Activated CD4-positive, alpha-beta T cell treated with anti-CD3 and anti-CD28 coated beads, Interleukin-2, amount 10 ng/mL, durations not matched to agents 24 days and 14 days (primary cell): ENCODE measurements at regions not wholly inside any gene's neighbourhood (a gene's known extent, or its start where the extent isn't known, plus 50 kb on each side); places are given as distances from the start of the nearest gene placed in this dataset.

Source experiments
- DNase-seq: peaks from one replicate; pipeline ENCODE4 v3.0.0; 2022
- H3K27ac Mint-ChIP-seq: one replicate; pipeline ENCODE4 v1.8.0; 2022; ENCODE audit warnings: mild to moderate bottlenecking, mixed read lengths
- H3K27me3 Mint-ChIP-seq: one replicate; pipeline ENCODE4 v1.8.0; 2022; ENCODE audit warnings: mixed read lengths
- H3K36me3 Mint-ChIP-seq: one replicate; pipeline ENCODE4 v1.8.0; 2022; ENCODE audit warnings: low read depth, mild to moderate bottlenecking, mixed read lengths
- H3K4me1 Mint-ChIP-seq: one replicate; pipeline ENCODE4 v1.8.0; 2021; ENCODE audit warnings: mixed read lengths
- H3K4me3 Mint-ChIP-seq: one replicate; pipeline ENCODE4 v1.8.0; 2022; ENCODE audit warnings: mild to moderate bottlenecking, moderate library complexity, mixed read lengths
- H3K9me3 Mint-ChIP-seq: one replicate; pipeline ENCODE4 v1.8.0; 2021; ENCODE audit warnings: mixed read lengths
- intact Hi-C: fragments of 100-400 bp; cut with micrococcal nuclease; formaldehyde crosslinking; loops from one replicate; pipeline ENCODE4 v1.15.1; 2023

GRCh38 chr6:23003671-23004467 lies 434.5 kb downstream of the HDGFL1 start:
- no peak overlapping the region for H3K4me3 Mint-ChIP-seq
- no peaks in the 10 kb centered on the region for H3K36me3 Mint-ChIP-seq
- DNase-seq, result no peak
- no peak overlapping the region for H3K27ac Mint-ChIP-seq
- H3K4me1 Mint-ChIP-seq, result no peaks in the 10 kb centered on the region
- H3K27me3 Mint-ChIP-seq, result no peaks in the 10 kb centered on the region
- H3K9me3 Mint-ChIP-seq, result peaks cover 4% of the 10 kb centered on the region
- intact Hi-C loops, result no loop called here

- Mint-ChIP-seq H3K9me3 (no peaks in the 10 kb centered on the region), H3K27ac (no peak overlapping the region), H3K27me3 (no peaks in the 10 kb centered on the region), H3K4me3 (no peak overlapping the region), H3K36me3 (no peaks in the 10 kb centered on the region), H3K4me1 (no peaks in the 10 kb centered on the region)
- intact Hi-C loops, result no loop called here
- DNase-seq, result no peak
Observed at GRCh38 chr6:23006656-23007055, 437.3 kb downstream of the HDGFL1 start.

- Mint-ChIP-seq H3K27ac (no peak overlapping the region), H3K4me3 (no peak overlapping the region), H3K27me3 (no peaks in the 10 kb centered on the region), H3K9me3 (no peaks in the 10 kb centered on the region), H3K4me1 (no peaks in the 10 kb centered on the region), H3K36me3 (no peaks in the 10 kb centered on the region)
- intact Hi-C loops, result no loop called here
- DNase-seq, result no peak
Observed at GRCh38 chr6:23011615-23012014, 442.2 kb downstream of the HDGFL1 start.

DNA sequence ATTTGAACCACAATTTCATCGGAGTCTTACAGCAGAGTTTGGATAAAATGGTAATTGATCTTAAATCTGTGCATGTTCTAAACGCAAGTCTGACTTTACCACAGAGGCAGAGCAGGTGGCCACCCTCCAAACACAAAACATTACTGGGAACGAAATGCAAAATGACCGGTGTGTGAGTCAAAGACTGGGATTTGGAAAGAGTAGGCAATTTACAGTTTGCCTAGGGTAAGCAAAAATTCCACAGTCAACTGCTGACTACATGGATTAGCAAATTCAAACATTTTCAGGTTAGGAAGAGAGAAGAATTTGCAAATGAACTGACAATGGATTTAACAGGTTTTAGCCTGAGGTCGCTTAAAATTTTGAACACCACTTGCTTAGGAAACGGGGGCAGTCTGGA lies 444.4 kb downstream of the HDGFL1 start:
- Mint-ChIP-seq H3K9me3 (no peaks in the 10 kb centered on the region), H3K4me1 (no peaks in the 10 kb centered on the region), H3K27ac (no peak overlapping the region), H3K27me3 (no peaks in the 10 kb centered on the region), H3K4me3 (no peak overlapping the region), H3K36me3 (no peaks in the 10 kb centered on the region)
- intact Hi-C loops, result no loop called here
- DNase-seq, result no peak

- no peaks in the 10 kb centered on the region for H3K27me3 Mint-ChIP-seq
- H3K4me3 Mint-ChIP-seq, result no peak overlapping the region
- no peaks in the 10 kb centered on the region for H3K4me1 Mint-ChIP-seq
- no peak for DNase-seq
- no peak overlapping the region for H3K27ac Mint-ChIP-seq
- intact Hi-C loops, result no loop called here
- H3K36me3 Mint-ChIP-seq, result no peaks in the 10 kb centered on the region
- no peaks in the 10 kb centered on the region for H3K9me3 Mint-ChIP-seq
Observed at GRCh38 chr6:23016696-23017095, 447.3 kb downstream of the HDGFL1 start.

DNA sequence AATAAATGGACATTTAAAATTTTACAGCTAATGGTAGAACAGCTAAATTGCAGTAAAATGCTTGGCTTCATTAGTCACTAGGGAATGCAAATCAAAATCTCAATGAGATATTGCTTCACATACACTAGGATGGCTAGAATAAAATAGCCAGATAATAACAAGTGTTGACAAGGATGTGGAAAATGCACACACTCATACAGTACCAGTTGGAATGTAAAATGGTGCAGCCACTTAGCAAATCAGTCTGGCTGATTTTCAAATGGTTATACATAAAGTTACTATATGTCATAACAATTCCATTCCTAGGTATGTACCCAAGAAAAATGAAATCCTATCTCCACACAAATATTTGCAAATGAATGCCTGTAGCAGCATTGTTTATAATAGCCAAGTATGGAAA lies 452.1 kb downstream of the HDGFL1 start:
- Mint-ChIP-seq H3K4me1 (no peaks in the 10 kb centered on the region), H3K36me3 (no peaks in the 10 kb centered on the region), H3K27me3 (no peaks in the 10 kb centered on the region), H3K9me3 (no peaks in the 10 kb centered on the region), H3K4me3 (no peak overlapping the region), H3K27ac (no peak overlapping the region)
- intact Hi-C loops, result no loop called here
- no peak for DNase-seq

GRCh38 chr6:23027281-23027680 lies 457.9 kb downstream of the HDGFL1 start:
- no peak for DNase-seq
- no peaks in the 10 kb centered on the region for H3K4me1 Mint-ChIP-seq
- H3K4me3 Mint-ChIP-seq, result no peak overlapping the region
- H3K9me3 Mint-ChIP-seq, result no peaks in the 10 kb centered on the region
- no peak overlapping the region for H3K27ac Mint-ChIP-seq
- intact Hi-C loops, result no loop called here
- no peaks in the 10 kb centered on the region for H3K27me3 Mint-ChIP-seq
- no peaks in the 10 kb centered on the region for H3K36me3 Mint-ChIP-seq

GRCh38 chr6:23031986-23032385 lies 462.6 kb downstream of the HDGFL1 start:
- no peak overlapping the region for H3K4me3 Mint-ChIP-seq
- H3K36me3 Mint-ChIP-seq, result no peaks in the 10 kb centered on the region
- no peak overlapping the region for H3K27ac Mint-ChIP-seq
- intact Hi-C loops, result no loop called here
- no peaks in the 10 kb centered on the region for H3K4me1 Mint-ChIP-seq
- no peaks in the 10 kb centered on the region for H3K27me3 Mint-ChIP-seq
- DNase-seq, result no peak
- no peaks in the 10 kb centered on the region for H3K9me3 Mint-ChIP-seq

GRCh38 chr6:23034926-23035325 lies 465.6 kb downstream of the HDGFL1 start:
- intact Hi-C loops, result no loop called here
- Mint-ChIP-seq H3K36me3 (no peaks in the 10 kb centered on the region), H3K9me3 (no peaks in the 10 kb centered on the region), H3K27ac (no peak overlapping the region), H3K4me1 (no peaks in the 10 kb centered on the region), H3K4me3 (no peak overlapping the region), H3K27me3 (no peaks in the 10 kb centered on the region)
- no peak for DNase-seq

DNA sequence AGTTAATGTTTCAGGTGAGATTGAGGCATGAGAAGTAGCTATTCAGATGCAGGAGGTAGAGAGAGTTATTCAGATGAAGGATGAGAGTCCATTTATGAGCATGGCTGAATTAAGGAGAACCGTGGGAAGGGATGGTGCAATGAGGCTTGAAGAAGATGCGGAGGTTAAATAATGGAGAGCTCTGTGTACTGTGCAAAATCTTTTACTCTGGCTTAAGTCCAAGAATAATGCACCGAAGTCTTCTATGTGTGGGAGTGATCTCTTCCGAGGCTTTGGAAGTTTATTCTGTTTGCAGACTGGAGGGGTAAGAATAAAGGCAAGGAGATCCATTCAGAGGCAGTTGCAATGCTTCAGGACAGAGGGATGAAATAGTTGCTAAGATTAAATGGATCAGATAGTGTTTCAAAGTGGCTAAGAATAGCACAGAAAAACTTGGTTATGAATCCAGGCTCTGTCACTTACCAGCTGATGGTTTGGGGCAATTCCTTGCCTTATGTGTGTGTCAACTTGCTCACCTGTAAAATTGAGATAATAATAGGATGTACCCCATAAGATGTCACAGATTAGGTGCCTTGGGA lies 467.1 kb downstream of the HDGFL1 start:
- no peak overlapping the region for H3K27ac Mint-ChIP-seq
- no peaks in the 10 kb centered on the region for H3K4me1 Mint-ChIP-seq
- no peak for DNase-seq

DNA sequence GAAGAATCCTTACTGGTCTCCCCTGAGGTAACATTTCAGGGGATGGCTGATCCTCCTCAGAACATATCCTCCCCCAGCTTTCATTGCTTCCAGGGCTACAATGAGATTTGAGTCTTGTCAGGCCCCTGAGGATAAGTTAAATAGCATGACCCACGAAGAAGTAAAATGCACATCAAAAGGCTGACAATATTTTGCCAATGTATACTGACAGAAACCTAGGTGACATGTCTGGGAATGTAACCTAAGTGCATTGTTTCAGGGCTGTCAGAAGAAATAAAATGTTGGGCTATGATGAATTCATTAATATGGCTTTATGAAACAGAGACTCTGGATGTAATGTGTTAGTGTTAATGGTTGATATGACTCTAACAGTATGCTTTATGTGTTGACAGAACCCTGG lies 471.5 kb downstream of the HDGFL1 start:
- H3K4me1 Mint-ChIP-seq, result no peaks in the 10 kb centered on the region
- H3K36me3 Mint-ChIP-seq, result no peaks in the 10 kb centered on the region
- no peak for DNase-seq
- no peaks in the 10 kb centered on the region for H3K9me3 Mint-ChIP-seq
- intact Hi-C loops, result no loop called here
- no peaks in the 10 kb centered on the region for H3K27me3 Mint-ChIP-seq
- no peak overlapping the region for H3K27ac Mint-ChIP-seq
- H3K4me3 Mint-ChIP-seq, result no peak overlapping the region

More for the DNA sequence above, 467.1 kb downstream of the HDGFL1 start:
- Mint-ChIP-seq H3K4me3 (no peak overlapping the region), H3K9me3 (no peaks in the 10 kb centered on the region), H3K36me3 (no peaks in the 10 kb centered on the region), H3K27me3 (no peaks in the 10 kb centered on the region)
- intact Hi-C loops, result no loop called here

DNA sequence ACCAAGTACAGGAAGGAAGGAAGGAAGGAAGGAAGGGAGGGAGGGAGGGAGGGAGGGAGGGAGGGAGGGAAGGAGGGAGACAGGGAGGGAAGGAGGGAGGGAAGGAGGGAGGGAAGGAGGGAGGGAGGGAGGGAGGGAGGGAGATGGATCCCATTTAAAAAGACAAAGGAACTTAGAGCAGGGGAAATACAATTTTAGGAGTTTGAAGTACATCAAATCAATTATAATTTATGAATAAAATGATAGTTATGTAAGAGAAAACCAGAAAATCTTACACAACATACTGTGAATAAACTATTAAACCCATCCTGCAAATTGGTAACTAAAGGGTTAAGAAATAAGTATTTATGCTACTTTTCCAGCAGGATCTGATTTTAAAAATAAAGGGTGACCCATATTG lies 475.9 kb downstream of the HDGFL1 start:
- Mint-ChIP-seq H3K9me3 (no peaks in the 10 kb centered on the region), H3K4me1 (no peaks in the 10 kb centered on the region), H3K36me3 (no peaks in the 10 kb centered on the region), H3K27me3 (no peaks in the 10 kb centered on the region), H3K4me3 (no peak overlapping the region), H3K27ac (no peak overlapping the region)
- intact Hi-C loops, result no loop called here
- no peak for DNase-seq

- no peaks in the 10 kb centered on the region for H3K27me3 Mint-ChIP-seq
- H3K4me3 Mint-ChIP-seq, result no peak overlapping the region
- no peak overlapping the region for H3K27ac Mint-ChIP-seq
- H3K4me1 Mint-ChIP-seq, result no peaks in the 10 kb centered on the region
- intact Hi-C loops, result no loop called here
- peaks cover 3% of the 10 kb centered on the region for H3K9me3 Mint-ChIP-seq
- no peak for DNase-seq
- H3K36me3 Mint-ChIP-seq, result no peaks in the 10 kb centered on the region
Observed at GRCh38 chr6:23055523-23055922, 486.2 kb downstream of the HDGFL1 start.

DNA sequence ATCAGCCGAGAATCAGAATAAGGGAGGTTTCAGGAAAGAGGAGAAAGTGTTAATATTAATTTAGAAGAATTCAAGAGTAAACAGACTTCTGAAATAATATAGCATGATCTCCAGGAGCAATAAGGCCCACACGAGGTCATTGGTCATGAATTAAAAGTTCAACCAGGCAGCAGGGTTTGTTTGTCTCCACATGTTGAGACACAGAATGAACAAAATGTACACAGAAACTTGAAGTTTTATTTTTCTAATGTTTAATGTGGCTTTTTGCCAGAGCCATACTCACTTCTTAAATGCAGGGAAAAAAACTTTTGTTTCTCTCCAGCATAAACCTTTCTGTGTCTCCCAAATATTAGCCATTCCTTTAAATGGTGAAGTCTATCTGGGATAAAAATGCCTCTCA lies 504.5 kb downstream of the HDGFL1 start:
- Mint-ChIP-seq H3K27ac (no peak overlapping the region), H3K4me3 (no peak overlapping the region), H3K9me3 (no peaks in the 10 kb centered on the region), H3K36me3 (no peaks in the 10 kb centered on the region), H3K27me3 (no peaks in the 10 kb centered on the region), H3K4me1 (no peaks in the 10 kb centered on the region)
- intact Hi-C loops, result no loop called here
- no peak for DNase-seq

- H3K4me3 Mint-ChIP-seq, result no peak overlapping the region
- no peaks in the 10 kb centered on the region for H3K36me3 Mint-ChIP-seq
- H3K27ac Mint-ChIP-seq, result no peak overlapping the region
- intact Hi-C loops, result no loop called here
- H3K27me3 Mint-ChIP-seq, result no peaks in the 10 kb centered on the region
- H3K4me1 Mint-ChIP-seq, result no peaks in the 10 kb centered on the region
- no peaks in the 10 kb centered on the region for H3K9me3 Mint-ChIP-seq
- no peak for DNase-seq
Observed at GRCh38 chr6:23077772-23078171, 508.4 kb downstream of the HDGFL1 start.
